Activated T-cell treated with anti-CD3 and anti-CD28 coated beads, Interleukin-2, amount 50 U/mL, for 4 hours (primary cell): ENCODE measurements at regions not wholly inside any gene's neighbourhood (a gene's known extent, or its start where the extent isn't known, plus 50 kb on each side); places are given as distances from the start of the nearest gene placed in this dataset.
A peak's percentile ranks its signal among the peaks of the same experiment; 100 is the strongest.

ENCODE experiments used
- ATAC-seq, 2 donors: fragments of 200-7000 bp; cut with Tn5 transposase; one replicate each; pipeline ENCODE4 v1.10.0; 2021
- DNase-seq: peaks from one replicate; pipeline ENCODE4 v3.0.0-alpha.2; 2020
- H3K27me3 Mint-ChIP-seq: one replicate; pipeline ENCODE4 v1.8.0; 2021; ENCODE audit warnings: low read depth, mixed read lengths
- H3K36me3 Mint-ChIP-seq: one replicate; pipeline ENCODE4 v1.8.0; 2022; ENCODE audit warnings: mixed read lengths; ENCODE audit not compliant: insufficient read depth
- H3K4me1 Mint-ChIP-seq: one replicate; pipeline ENCODE4 v1.8.0; 2021; ENCODE audit warnings: low read depth, mixed read lengths
- H3K4me3 Mint-ChIP-seq: one replicate; pipeline ENCODE4 v1.8.0; 2021; ENCODE audit warnings: mild to moderate bottlenecking, moderate library complexity, mixed read lengths
- H3K9me3 Mint-ChIP-seq: one replicate; pipeline ENCODE4 v1.8.0; 2021; ENCODE audit warnings: mixed read lengths

GRCh38 chr2:5444168-5444567 is 248.0 kb upstream of the SOX11 start:
- ATAC-seq, result no peak
- Mint-ChIP-seq H3K9me3 (peaks cover 3% of the 10 kb centered on the region), H3K4me3 (no peak overlapping the region)

GRCh38 chr2:5444854-5445253 is 247.3 kb upstream of the SOX11 start:
- H3K4me3 Mint-ChIP-seq, result no peak overlapping the region
- DNase-seq (no peak), ATAC-seq (no peak)
- H3K36me3 Mint-ChIP-seq, result no peaks in the 10 kb centered on the region
- peaks cover 3% of the 10 kb centered on the region for H3K9me3 Mint-ChIP-seq
- H3K4me1 Mint-ChIP-seq, result no peaks in the 10 kb centered on the region
- no peaks in the 10 kb centered on the region for H3K27me3 Mint-ChIP-seq

More at GRCh38 chr2:5444168-5444567, 248.0 kb upstream of the SOX11 start:
- Mint-ChIP-seq H3K4me1 (no peaks in the 10 kb centered on the region), H3K36me3 (no peaks in the 10 kb centered on the region), H3K27me3 (no peaks in the 10 kb centered on the region)
- DNase-seq, result no peak

GRCh38 chr2:5449867-5450266 is 242.3 kb upstream of the SOX11 start:
- H3K4me3 Mint-ChIP-seq, result no peak overlapping the region
- peaks cover 3% of the 10 kb centered on the region for H3K9me3 Mint-ChIP-seq

DNA sequence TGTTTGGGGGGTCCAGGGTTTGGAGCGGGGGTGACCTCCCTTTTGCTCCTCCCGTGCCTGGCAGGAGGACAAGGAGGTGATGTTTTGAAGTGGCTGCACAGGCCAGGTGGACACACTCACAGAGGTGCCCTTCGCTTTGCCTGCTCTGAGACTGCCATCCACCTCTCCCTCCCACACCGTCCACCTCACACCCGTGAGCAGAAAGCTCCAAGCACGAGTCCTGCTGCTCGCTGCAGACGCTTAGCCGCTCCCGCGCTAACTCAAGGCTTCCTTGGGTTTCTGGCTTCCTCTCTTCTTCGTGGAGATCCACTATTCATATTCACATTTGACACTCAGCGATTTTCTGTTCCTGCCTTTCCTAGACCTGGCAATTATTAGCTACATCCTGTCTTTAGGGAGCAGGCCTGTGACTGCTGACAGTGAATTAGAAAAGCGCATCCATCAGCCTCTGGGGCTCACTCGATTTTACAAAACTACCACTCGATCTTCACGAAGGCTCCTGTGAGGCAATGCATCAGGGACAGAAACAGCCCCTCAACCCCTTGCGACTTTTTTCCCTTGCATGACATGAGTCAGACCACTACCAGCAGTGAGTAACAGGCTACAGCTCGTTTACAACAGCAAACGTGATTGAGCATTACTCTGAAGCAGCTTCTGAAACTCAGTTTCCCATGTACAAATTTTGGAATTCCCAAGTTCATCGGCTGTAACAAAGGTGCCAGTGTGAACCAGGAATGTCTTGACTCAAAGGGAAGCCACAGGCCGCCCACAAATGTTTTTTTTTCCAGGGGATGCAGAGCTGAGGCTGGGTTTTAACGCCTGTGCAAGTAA is 238.7 kb upstream of the SOX11 start:
- ATAC-seq (no peak), DNase-seq (no peak)
- no peak overlapping the region for H3K4me3 Mint-ChIP-seq
- no peaks in the 10 kb centered on the region for H3K27me3 Mint-ChIP-seq
- no peaks in the 10 kb centered on the region for H3K4me1 Mint-ChIP-seq
- peaks cover 3% of the 10 kb centered on the region for H3K9me3 Mint-ChIP-seq
- no peaks in the 10 kb centered on the region for H3K36me3 Mint-ChIP-seq

More at GRCh38 chr2:5449867-5450266, 242.3 kb upstream of the SOX11 start:
- DNase-seq (no peak), ATAC-seq (no peak)
- Mint-ChIP-seq H3K36me3 (no peaks in the 10 kb centered on the region), H3K4me1 (no peaks in the 10 kb centered on the region), H3K27me3 (no peaks in the 10 kb centered on the region)

DNA sequence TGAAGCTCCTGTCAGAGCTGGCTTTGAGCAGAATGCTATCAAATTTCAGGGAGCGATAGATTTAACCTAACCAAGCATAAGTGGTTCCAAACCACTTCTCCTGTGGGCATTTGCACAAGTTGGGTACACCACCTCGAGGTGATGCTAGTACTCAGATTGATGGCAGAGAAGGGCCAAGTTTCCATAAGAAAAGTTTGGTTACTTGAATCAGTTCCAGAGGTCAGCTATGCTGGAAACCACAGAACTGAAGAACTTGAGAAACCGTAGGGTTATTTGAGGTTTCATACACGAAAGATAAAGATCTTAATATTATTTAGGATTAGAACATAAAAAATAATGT is 238.2 kb upstream of the SOX11 start:
- Mint-ChIP-seq H3K36me3 (no peaks in the 10 kb centered on the region), H3K9me3 (peaks cover 3% of the 10 kb centered on the region), H3K4me1 (no peaks in the 10 kb centered on the region), H3K27me3 (no peaks in the 10 kb centered on the region), H3K4me3 (no peak overlapping the region)
- DNase-seq, result no peak
- ATAC-seq, result no peak

- no peaks in the 10 kb centered on the region for H3K27me3 Mint-ChIP-seq
- no peaks in the 10 kb centered on the region for H3K9me3 Mint-ChIP-seq
- H3K4me3 Mint-ChIP-seq, result no peak overlapping the region
- DNase-seq (no peak), ATAC-seq (no peak)
- no peaks in the 10 kb centered on the region for H3K4me1 Mint-ChIP-seq
- H3K36me3 Mint-ChIP-seq, result no peaks in the 10 kb centered on the region
Observed at GRCh38 chr2:5459041-5459440, 233.1 kb upstream of the SOX11 start.

- no peaks in the 10 kb centered on the region for H3K36me3 Mint-ChIP-seq
- no peaks in the 10 kb centered on the region for H3K4me1 Mint-ChIP-seq
- H3K27me3 Mint-ChIP-seq, result no peaks in the 10 kb centered on the region
- H3K9me3 Mint-ChIP-seq, result no peaks in the 10 kb centered on the region
- DNase-seq, result no peak
- H3K4me3 Mint-ChIP-seq, result no peak overlapping the region
- no peak for ATAC-seq
Observed at GRCh38 chr2:5464657-5465056, 227.5 kb upstream of the SOX11 start.

GRCh38 chr2:5465859-5466258 is 226.3 kb upstream of the SOX11 start:
- DNase-seq (no peak), ATAC-seq (no peak)
- Mint-ChIP-seq H3K4me3 (no peak overlapping the region), H3K36me3 (no peaks in the 10 kb centered on the region), H3K4me1 (no peaks in the 10 kb centered on the region), H3K9me3 (no peaks in the 10 kb centered on the region), H3K27me3 (no peaks in the 10 kb centered on the region)

DNA sequence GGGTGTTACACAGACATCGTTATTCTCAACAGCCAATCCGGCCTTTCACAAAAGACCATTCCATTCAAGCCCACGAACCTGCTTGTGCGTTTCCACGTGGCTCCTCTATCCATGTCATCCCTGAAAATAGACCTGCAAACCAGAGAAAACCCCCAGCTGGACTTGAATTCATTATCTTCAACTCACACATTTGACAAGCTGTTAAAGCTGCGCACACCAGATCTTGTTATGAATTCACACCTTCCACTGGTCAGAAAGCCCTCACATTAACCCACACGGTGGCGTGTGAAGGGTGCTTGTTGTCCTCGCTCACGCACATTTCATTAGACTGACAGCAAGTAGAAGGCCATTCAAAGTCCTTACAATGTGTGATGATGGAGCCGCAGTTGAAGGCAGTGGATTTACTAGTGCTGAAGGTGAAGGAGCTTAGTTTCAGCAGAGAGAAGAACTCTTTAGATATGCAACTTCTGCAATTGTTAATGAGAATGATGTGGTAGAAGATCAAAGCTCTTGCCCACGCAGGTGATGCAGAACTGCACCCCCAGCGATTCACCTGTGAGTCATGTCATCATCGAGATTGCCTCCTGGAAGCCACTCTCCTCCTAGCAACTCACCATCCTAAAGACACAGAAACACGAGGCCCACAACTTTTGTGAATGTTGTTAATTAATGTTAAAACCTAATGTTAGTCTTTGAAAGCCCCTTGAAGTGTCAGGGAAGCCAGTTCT is 224.8 kb upstream of the SOX11 start:
- no peak for DNase-seq
- Mint-ChIP-seq H3K4me1 (no peaks in the 10 kb centered on the region), H3K4me3 (no peak overlapping the region), H3K36me3 (no peaks in the 10 kb centered on the region), H3K27me3 (no peaks in the 10 kb centered on the region), H3K9me3 (no peaks in the 10 kb centered on the region)
- ATAC-seq, result no peak

GRCh38 chr2:5472673-5473072 is 219.5 kb upstream of the SOX11 start:
- Mint-ChIP-seq H3K4me3 (no peak overlapping the region), H3K27me3 (no peaks in the 10 kb centered on the region)

GRCh38 chr2:5473635-5474034 is 218.5 kb upstream of the SOX11 start:
- H3K4me1 Mint-ChIP-seq, result no peaks in the 10 kb centered on the region
- H3K27me3 Mint-ChIP-seq, result no peaks in the 10 kb centered on the region

More at GRCh38 chr2:5472673-5473072, 219.5 kb upstream of the SOX11 start:
- H3K36me3 Mint-ChIP-seq, result no peaks in the 10 kb centered on the region
- DNase-seq (no peak), ATAC-seq (no peak)
- H3K9me3 Mint-ChIP-seq, result no peaks in the 10 kb centered on the region
- H3K4me1 Mint-ChIP-seq, result no peaks in the 10 kb centered on the region

GRCh38 chr2:5474716-5475115 is 217.5 kb upstream of the SOX11 start:
- Mint-ChIP-seq H3K27me3 (no peaks in the 10 kb centered on the region), H3K36me3 (no peaks in the 10 kb centered on the region), H3K4me3 (no peak overlapping the region), H3K4me1 (no peaks in the 10 kb centered on the region), H3K9me3 (no peaks in the 10 kb centered on the region)
- DNase-seq (no peak), ATAC-seq (no peak)

More at GRCh38 chr2:5473635-5474034, 218.5 kb upstream of the SOX11 start:
- Mint-ChIP-seq H3K4me3 (no peak overlapping the region), H3K9me3 (no peaks in the 10 kb centered on the region), H3K36me3 (no peaks in the 10 kb centered on the region)
- ATAC-seq, result no peak
- no peak for DNase-seq

DNA sequence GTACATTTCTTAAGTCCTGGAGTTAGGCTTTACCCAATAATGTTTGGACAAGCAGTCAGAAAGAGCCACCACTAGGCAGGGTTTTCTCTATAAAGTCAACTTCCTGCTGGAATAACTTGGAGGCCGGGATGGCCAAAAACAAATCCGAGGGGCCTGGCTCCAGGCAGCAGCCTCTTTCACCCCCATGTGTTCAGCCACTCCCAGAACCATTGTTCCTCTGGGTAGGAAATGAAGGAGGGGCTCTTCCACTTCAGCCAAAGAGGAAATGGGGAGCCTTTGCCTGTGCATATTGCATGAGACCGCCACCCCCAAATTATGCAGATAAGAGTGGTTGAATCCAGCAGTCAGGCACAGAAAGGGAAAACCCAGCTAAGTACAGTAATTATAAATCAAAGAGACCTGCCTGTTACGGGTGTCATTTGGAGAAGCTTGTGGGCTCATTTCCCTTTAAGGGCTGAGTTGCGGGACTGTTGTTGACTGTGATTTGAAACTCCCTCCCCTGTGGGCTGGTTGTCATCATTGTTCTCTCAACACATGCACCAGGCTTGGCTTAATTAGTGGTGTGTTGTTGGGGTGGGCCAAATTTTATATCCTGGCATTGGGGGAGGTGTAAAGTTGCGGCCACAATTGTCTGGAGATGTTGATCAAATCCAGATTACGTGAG is 212.8 kb upstream of the SOX11 start:
- DNase-seq (no peak), ATAC-seq (peak; percentile 48 to 53)
- H3K4me1 Mint-ChIP-seq, result no peaks in the 10 kb centered on the region
- H3K27me3 Mint-ChIP-seq, result no peaks in the 10 kb centered on the region
- H3K9me3 Mint-ChIP-seq, result no peaks in the 10 kb centered on the region
- H3K4me3 Mint-ChIP-seq, result no peak overlapping the region
- H3K36me3 Mint-ChIP-seq, result no peaks in the 10 kb centered on the region

DNA sequence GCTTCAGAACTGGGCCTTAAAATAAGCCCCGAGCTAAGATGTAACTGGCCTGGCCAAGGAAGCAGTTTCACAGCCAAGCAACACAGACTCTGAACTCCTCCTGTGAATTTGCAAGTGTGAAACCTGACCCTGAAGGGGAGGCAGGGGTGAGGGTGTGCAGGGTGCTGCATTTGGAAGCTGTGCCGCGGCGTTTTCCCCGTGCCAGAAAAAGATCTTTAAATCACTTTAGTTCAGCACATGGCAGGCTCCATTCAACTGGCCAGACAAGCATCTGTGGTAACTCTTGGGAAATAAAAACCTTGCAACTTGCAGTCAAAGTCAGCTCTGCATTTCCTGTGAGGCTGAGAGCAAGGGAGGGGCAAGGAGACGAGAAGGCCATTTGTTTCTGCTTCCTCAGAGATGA is 209.3 kb upstream of the SOX11 start:
- no peak for DNase-seq
- no peaks in the 10 kb centered on the region for H3K36me3 Mint-ChIP-seq
- no peaks in the 10 kb centered on the region for H3K9me3 Mint-ChIP-seq
- no peaks in the 10 kb centered on the region for H3K4me1 Mint-ChIP-seq
- H3K4me3 Mint-ChIP-seq, result no peak overlapping the region
- H3K27me3 Mint-ChIP-seq, result no peaks in the 10 kb centered on the region
- no peak for ATAC-seq

GRCh38 chr2:5484868-5485267 is 207.3 kb upstream of the SOX11 start:
- Mint-ChIP-seq H3K36me3 (no peaks in the 10 kb centered on the region), H3K4me3 (no peak overlapping the region), H3K4me1 (no peaks in the 10 kb centered on the region), H3K27me3 (no peaks in the 10 kb centered on the region), H3K9me3 (no peaks in the 10 kb centered on the region)
- ATAC-seq (no peak), DNase-seq (no peak)
